ENCODE measurements at regions not wholly inside any gene's neighbourhood (a gene's known extent, or its start where the extent isn't known, plus 50 kb on each side); places are given as distances from the start of the nearest gene placed in this dataset.
"Not testable (repeated sequence)": the region's sequence is repeated elsewhere in the genome, so short reads cannot be mapped to it uniquely, and the experiment has no call there.

DNA sequence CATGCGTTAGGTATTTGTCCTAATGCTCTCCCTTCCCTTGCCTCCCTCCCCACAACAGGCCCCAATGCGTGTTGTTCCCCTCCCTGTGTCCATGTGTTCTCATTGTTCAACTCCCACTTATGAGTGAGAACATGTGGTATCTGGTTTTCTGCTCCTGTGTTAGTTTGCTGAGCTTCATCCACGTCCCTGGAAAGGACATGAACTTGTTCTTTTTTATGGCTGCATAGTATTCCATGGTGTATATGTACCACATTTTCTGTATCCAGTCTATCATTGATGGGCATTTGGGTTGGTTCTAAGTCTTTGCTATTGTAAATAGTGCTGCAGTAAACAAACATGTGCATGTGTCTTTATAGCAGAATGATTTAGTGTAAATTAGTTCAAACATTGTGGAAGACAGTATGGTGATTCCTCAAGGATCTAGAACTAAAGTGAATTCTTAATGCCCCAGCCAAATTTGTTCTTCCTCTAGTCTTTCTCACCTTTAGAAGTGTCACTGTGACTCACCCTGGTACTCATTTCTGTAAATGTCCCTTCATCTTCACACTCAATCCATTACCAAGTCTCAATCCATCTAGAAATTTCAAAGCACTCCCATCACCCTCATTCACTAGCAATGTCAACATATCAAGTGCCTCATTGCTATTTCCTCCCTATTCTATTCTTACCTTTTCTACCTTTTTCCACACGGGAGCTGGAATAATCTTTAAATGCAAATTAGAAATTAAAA lies 123.9 kb downstream of the MREG start:
- H3K27ac ChIP-seq; H3K27me3 ChIP-seq; H3K4me3 ChIP-seq; H3K9me3 ChIP-seq (ENCODE audit: low read depth); H3K36me3 ChIP-seq; DNase-seq (ENCODE audit: low read depth in 1 of 2, low spot score in 1 of 2); H3K4me1 ChIP-seq (ENCODE audit: low read depth): not testable (repeated sequence)

GRCh38 chr2:215888680-215889079 lies 124.7 kb downstream of the MREG start:
- no peaks in the 10 kb centered on the region for H3K4me1 ChIP-seq (ENCODE audit: low read depth)
- no peak for DNase-seq (ENCODE audit: low read depth in 1 of 2, low spot score in 1 of 2)
- no peaks in the 10 kb centered on the region for H3K9me3 ChIP-seq (ENCODE audit: low read depth)
- no peaks in the 10 kb centered on the region for H3K27me3 ChIP-seq
- no peaks in the 10 kb centered on the region for H3K36me3 ChIP-seq
- no peak overlapping the region for H3K27ac ChIP-seq
- no peak overlapping the region for H3K4me3 ChIP-seq
- TF ChIP-seq, protein P1, sequence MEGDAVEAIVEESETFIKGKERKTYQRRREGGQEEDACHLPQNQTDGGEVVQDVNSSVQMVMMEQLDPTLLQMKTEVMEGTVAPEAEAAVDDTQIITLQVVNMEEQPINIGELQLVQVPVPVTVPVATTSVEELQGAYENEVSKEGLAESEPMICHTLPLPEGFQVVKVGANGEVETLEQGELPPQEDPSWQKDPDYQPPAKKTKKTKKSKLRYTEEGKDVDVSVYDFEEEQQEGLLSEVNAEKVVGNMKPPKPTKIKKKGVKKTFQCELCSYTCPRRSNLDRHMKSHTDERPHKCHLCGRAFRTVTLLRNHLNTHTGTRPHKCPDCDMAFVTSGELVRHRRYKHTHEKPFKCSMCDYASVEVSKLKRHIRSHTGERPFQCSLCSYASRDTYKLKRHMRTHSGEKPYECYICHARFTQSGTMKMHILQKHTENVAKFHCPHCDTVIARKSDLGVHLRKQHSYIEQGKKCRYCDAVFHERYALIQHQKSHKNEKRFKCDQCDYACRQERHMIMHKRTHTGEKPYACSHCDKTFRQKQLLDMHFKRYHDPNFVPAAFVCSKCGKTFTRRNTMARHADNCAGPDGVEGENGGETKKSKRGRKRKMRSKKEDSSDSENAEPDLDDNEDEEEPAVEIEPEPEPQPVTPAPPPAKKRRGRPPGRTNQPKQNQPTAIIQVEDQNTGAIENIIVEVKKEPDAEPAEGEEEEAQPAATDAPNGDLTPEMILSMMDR (IDR thresholded peaks at IDR 0.05; ENCODE audit: low read depth, low read length) = no peak

GRCh38 chr2:215887303-215887702 lies 126.0 kb downstream of the MREG start:
- Histone ChIP-seq H3K4me1 (ENCODE audit: low read depth) (no peaks in the 10 kb centered on the region), H3K27ac (no peak overlapping the region), H3K27me3 (no peaks in the 10 kb centered on the region), H3K36me3 (no peaks in the 10 kb centered on the region), H3K4me3 (no peak overlapping the region), H3K9me3 (ENCODE audit: low read depth) (no peaks in the 10 kb centered on the region)
- TF ChIP-seq, protein P1 (IDR thresholded peaks at IDR 0.05; ENCODE audit: low read depth, low read length) = no peak
- no peak for DNase-seq (ENCODE audit: low read depth in 1 of 2, low spot score in 1 of 2)

DNA sequence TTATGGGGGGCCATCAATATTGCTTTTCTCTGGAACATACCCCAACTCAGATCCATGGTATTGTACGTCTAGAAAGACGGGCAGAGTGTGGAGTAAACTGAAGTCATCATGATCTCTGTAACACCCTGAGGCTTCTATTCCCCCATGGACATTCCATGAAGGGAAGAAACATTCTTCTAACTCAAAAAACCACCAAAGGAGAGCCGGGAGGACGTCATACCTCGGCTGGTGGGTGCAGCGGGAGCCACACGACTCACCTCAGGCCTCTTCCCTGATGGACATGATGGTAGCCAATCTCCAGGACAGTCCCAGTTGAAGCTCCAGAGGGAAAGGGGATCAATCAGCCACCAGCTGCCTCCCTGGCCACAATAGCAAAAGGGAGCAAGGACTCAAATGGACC lies 127.3 kb downstream of the MREG start:
- Histone ChIP-seq H3K27ac (no peak overlapping the region), H3K9me3 (ENCODE audit: low read depth) (no peaks in the 10 kb centered on the region), H3K4me3 (no peak overlapping the region), H3K4me1 (ENCODE audit: low read depth) (no peaks in the 10 kb centered on the region), H3K27me3 (no peaks in the 10 kb centered on the region), H3K36me3 (no peaks in the 10 kb centered on the region)
- no peak for DNase-seq (ENCODE audit: low read depth in 1 of 2, low spot score in 1 of 2)
- TF ChIP-seq, protein P1 (IDR thresholded peaks at IDR 0.05; ENCODE audit: low read depth, low read length) = no peak

DNA sequence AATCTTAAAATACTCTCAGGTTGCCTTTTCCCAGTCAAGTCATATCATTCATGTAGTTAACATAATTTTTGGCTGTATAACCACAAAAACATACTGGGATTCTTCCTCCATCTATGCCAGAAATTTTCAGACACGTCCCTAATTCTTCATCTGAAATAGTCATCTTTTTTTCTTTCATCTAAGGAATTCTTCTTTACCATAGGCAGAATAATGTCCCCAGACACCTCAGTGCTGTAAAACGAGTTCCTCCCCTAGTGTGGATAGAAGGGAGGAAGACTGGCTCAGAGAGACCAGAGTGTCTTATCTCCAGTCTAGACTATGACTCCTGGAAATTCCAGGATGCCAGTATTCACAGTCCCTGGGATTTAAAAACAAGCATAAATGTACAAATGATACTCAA lies 127.8 kb downstream of the MREG start:
- Histone ChIP-seq H3K27me3 (no peaks in the 10 kb centered on the region), H3K27ac (no peak overlapping the region), H3K36me3 (no peaks in the 10 kb centered on the region), H3K9me3 (ENCODE audit: low read depth) (no peaks in the 10 kb centered on the region), H3K4me1 (ENCODE audit: low read depth) (no peaks in the 10 kb centered on the region), H3K4me3 (no peak overlapping the region)
- no peak for DNase-seq (ENCODE audit: low read depth in 1 of 2, low spot score in 1 of 2)
- TF ChIP-seq, protein P1 (IDR thresholded peaks at IDR 0.05; ENCODE audit: low read depth, low read length) = no peak

DNA sequence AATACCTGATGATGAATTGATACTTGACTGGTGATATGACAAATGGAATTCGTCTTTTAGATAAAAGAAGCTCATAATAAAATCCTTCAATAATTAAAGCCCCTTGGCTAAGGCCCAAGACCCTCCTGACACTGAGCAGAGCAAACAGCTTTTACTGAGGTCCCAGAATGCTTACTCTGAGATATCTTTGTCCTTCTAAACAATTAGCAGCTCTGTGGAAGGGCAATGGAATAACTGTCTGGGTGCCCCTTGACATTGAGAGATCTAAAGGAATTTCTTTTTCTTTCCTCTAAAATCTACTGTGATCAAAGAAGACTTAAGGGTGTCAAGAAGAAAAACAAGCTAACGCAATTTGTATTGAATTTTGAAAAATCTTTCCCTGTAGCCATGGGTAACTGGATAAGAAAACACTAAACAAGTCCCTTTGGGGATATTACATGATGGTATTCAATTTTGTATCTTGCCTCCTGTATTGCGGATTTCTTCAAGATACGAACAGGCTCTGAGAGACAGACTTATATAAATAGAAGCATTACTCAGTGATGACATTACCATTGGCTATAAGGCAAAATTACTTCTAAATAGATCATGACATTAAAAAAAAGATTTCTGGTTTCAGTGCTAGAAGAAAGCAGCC lies 128.8 kb downstream of the MREG start:
- Histone ChIP-seq H3K27me3 (no peaks in the 10 kb centered on the region), H3K9me3 (ENCODE audit: low read depth) (no peaks in the 10 kb centered on the region), H3K36me3 (no peaks in the 10 kb centered on the region), H3K4me3 (no peak overlapping the region), H3K27ac (no peak overlapping the region), H3K4me1 (ENCODE audit: low read depth) (no peaks in the 10 kb centered on the region)
- DNase-seq (ENCODE audit: low read depth in 1 of 2, low spot score in 1 of 2) = peak in 1 of 2 donors; percentile 43
- TF ChIP-seq, protein P1 (IDR thresholded peaks at IDR 0.05; ENCODE audit: low read depth, low read length) = no peak
